Upper lobe of left lung (tissue), 6 donors: ENCODE measurements at regions not wholly inside any gene's neighbourhood (a gene's known extent, or its start where the extent isn't known, plus 50 kb on each side); places are given as distances from the start of the nearest gene placed in this dataset.

ENCODE experiments used
- ATAC-seq, 2 donors: fragments of 200-7000 bp; cut with Tn5 transposase; one replicate each; pipeline ENCODE4 v1.9.1; 2022; ENCODE audit warnings: mild to moderate bottlenecking in 2 of 2, moderate library complexity in 2 of 2; ENCODE audit not compliant: low FRiP score in 2 of 2
- DNase-seq, 2 donors: peaks; one replicate each; pipeline ENCODE4 v3.0.0-alpha.2; 2019 to 2020
- H3K27ac ChIP-seq, 4 donors: fragments of 200-600 bp; sonication (generic); one replicate each; pipeline ENCODE4 v1.5.1; 2016 to 2019
- H3K27me3 ChIP-seq, 4 donors: fragments of 200-600 bp; sonication (generic); one replicate each; pipeline ENCODE4 v1.5.1; 2017 to 2019
- H3K36me3 ChIP-seq, 4 donors: fragments of 200-600 bp; sonication (generic); one replicate each; pipeline ENCODE4 v1.5.1; 2016 to 2019
- H3K4me1 ChIP-seq, 4 donors: fragments of 200-600 bp; sonication (generic); one replicate each; pipeline ENCODE4 v1.5.1; 2018 to 2019
- H3K4me3 ChIP-seq, 4 donors: fragments of 200-600 bp; sonication (generic); one replicate each; pipeline ENCODE4 v1.5.1; 2017 to 2019; ENCODE audit warnings: mild to moderate bottlenecking in 2 of 4, moderate library complexity in 1 of 4
- H3K9me3 ChIP-seq, 4 donors: fragments of 200-600 bp; sonication (generic); one replicate each; pipeline ENCODE4 v1.5.1; 2018 to 2019
- CTCF ChIP-seq, 6 experiments: fragments of 450-650 bp in 4 of 6; fragments of 200-600 bp in 2 of 6; sonication (generic) in 2 of 6; IDR thresholded peaks; one replicate each; pipeline ENCODE4 v1.5.1; 2016 to 2019; ENCODE audit warnings: antibody characterized with exemption in 6 of 6
- EP300 ChIP-seq, 4 donors: sonication (generic); formaldehyde crosslinking; IDR thresholded peaks; one replicate each; pipeline ENCODE4 v1.5.1; 2017; ENCODE audit warnings: antibody characterized with exemption in 4 of 4, control low read depth in 2 of 4
- POLR2A ChIP-seq, 4 donors: fragments of 450-650 bp; IDR thresholded peaks; one replicate each; pipeline ENCODE4 v1.5.1; 2016 to 2017; ENCODE audit warnings: antibody characterized with exemption in 4 of 4, mild to moderate bottlenecking in 2 of 4
- POLR2AphosphoS5 ChIP-seq, 2 donors: sonication (generic); formaldehyde crosslinking; IDR thresholded peaks; one replicate each; pipeline ENCODE4 v1.5.1; 2017; ENCODE audit warnings: antibody characterized with exemption in 2 of 2
- WGBS, 2 donors: methylation state at CpG; one replicate each; pipeline ENCODE4 v1.1.5; 2017 to 2018; 5-methylcytosine and 5-hydroxymethylcytosine counted together
- donor health status: DM: no; HTN: no; CAD: no; lungs with moderate emphysema.
- donor health status: DM: no; HTN: yes; CAD: no; lungs with severe emphysema.

GRCh38 chr2:7766088-7766722 is 849.0 kb downstream of the RNF144A start:
- DNase-seq, result no peak
- H3K36me3 ChIP-seq, result no peaks in the 10 kb centered on the region
- peaks cover 0 to 10% (median 9%) of the 10 kb centered on the region in 4 donors for H3K9me3 ChIP-seq
- 73 to 87% methylated on average over 8 of the region's 8 CpGs for WGBS, 2 donors
- H3K4me1 ChIP-seq, result no peaks in the 10 kb centered on the region
- H3K27ac ChIP-seq, result no peak overlapping the region
- TF ChIP-seq CTCF (IDR thresholded peaks at IDR 0.05) (no peak), POLR2AphosphoS5 (IDR thresholded peaks at IDR 0.05) (no peak), POLR2A (IDR thresholded peaks at IDR 0.05) (no peak), EP300 (IDR thresholded peaks at IDR 0.05) (no peak)
- H3K27me3 ChIP-seq, result no peaks in the 10 kb centered on the region
- no peak overlapping the region for H3K4me3 ChIP-seq
- no peak for ATAC-seq

- H3K27me3 ChIP-seq, result no peaks in the 10 kb centered on the region
- peaks cover 0 to 10% (median 9%) of the 10 kb centered on the region in 4 donors for H3K9me3 ChIP-seq
- DNase-seq, result peak in 1 of 2 donors; percentile 76
- ATAC-seq, result no peak
- no peak overlapping the region for H3K27ac ChIP-seq
- no peaks in the 10 kb centered on the region for H3K4me1 ChIP-seq
- H3K36me3 ChIP-seq, result no peaks in the 10 kb centered on the region
- no peak for TF ChIP-seq EP300 (IDR thresholded peaks at IDR 0.05)
- no peak for TF ChIP-seq CTCF (IDR thresholded peaks at IDR 0.05)
- no peak for TF ChIP-seq POLR2AphosphoS5 (IDR thresholded peaks at IDR 0.05)
- no peak for TF ChIP-seq POLR2A (IDR thresholded peaks at IDR 0.05)
- H3K4me3 ChIP-seq, result no peak overlapping the region
- 94 to 98% methylated on average over 15 to 25 of the region's 26 CpGs for WGBS, 2 donors
Observed at GRCh38 chr2:7766978-7767565, 849.9 kb downstream of the RNF144A start.

GRCh38 chr2:7767902-7768301 is 850.7 kb downstream of the RNF144A start:
- ATAC-seq (no peak), DNase-seq (no peak)
- Histone ChIP-seq H3K36me3 (no peaks in the 10 kb centered on the region), H3K27me3 (no peaks in the 10 kb centered on the region), H3K27ac (no peak overlapping the region), H3K4me1 (no peaks in the 10 kb centered on the region), H3K9me3 (peaks cover 0 to 10% (median 9%) of the 10 kb centered on the region in 4 donors), H3K4me3 (no peak overlapping the region)
- WGBS, 2 donors, result 95 to 98% methylated on average over 4 of the region's 4 CpGs
- TF ChIP-seq CTCF (IDR thresholded peaks at IDR 0.05), result no peak
- no peak for TF ChIP-seq POLR2AphosphoS5 (IDR thresholded peaks at IDR 0.05)
- no peak for TF ChIP-seq POLR2A (IDR thresholded peaks at IDR 0.05)
- TF ChIP-seq EP300 (IDR thresholded peaks at IDR 0.05), result no peak

GRCh38 chr2:7771781-7772180 is 854.6 kb downstream of the RNF144A start:
- no peak overlapping the region for H3K27ac ChIP-seq

More at GRCh38 chr2:7771781-7772180, 854.6 kb downstream of the RNF144A start:
- TF ChIP-seq EP300 (IDR thresholded peaks at IDR 0.05) (no peak), POLR2A (IDR thresholded peaks at IDR 0.05) (no peak), CTCF (IDR thresholded peaks at IDR 0.05) (no peak), POLR2AphosphoS5 (IDR thresholded peaks at IDR 0.05) (no peak)
- H3K4me3 ChIP-seq, result no peak overlapping the region
- H3K4me1 ChIP-seq, result peaks cover 0 to 11% (median 0%) of the 10 kb centered on the region in 4 donors
- no peak for ATAC-seq
- 85 to 90% methylated on average over 5 of the region's 5 CpGs for WGBS, 2 donors
- no peaks in the 10 kb centered on the region for H3K36me3 ChIP-seq
- no peaks in the 10 kb centered on the region for H3K27me3 ChIP-seq
- DNase-seq, result no peak
- H3K9me3 ChIP-seq, result no peaks in the 10 kb centered on the region
